ENCODE measurements at regions not wholly inside any gene's neighbourhood (a gene's known extent, or its start where the extent isn't known, plus 50 kb on each side); places are given as distances from the start of the nearest gene placed in this dataset.
A peak's percentile ranks its signal among the peaks of the same experiment; 100 is the strongest.

DNA sequence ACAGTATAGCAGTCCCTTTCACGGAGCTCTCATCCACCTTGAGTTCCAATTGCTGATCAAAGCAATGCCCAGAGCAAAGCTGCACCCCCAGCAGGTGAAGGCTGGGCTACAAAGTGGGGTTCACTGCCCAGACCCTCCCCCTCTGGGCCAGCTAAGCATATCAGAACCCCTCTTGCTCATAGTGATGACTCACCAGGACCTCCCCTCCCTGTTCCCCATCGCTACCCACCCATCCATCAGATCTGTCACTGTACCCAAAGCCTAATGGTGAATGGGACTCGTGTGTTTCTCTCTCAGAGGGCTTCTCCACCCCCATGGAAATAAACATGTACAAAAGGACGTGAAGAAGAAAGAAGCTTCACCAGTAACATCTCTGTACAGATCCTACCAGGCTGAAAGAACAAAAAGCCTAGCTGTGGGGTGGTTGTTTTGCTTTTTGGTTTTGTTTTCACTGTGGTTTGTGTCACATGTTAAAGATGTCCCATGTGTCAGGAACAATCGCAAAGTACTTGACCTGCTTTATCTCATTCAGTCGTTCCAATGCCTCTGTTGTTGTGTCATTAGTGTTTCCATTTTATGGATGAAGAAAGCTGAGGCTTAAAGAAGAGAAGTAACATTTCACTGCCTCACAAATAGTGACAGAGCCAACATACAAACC, 518.5 kb downstream of the CD83 start:
- no peaks in the 10 kb centered on the region; the same call in 1 of the 2 replicates for H3K27me3 Mint-ChIP-seq (ENCODE audit: low read depth)
- no peak overlapping the region for H2AFZ ChIP-seq (ENCODE audit: low read length)

More for the DNA sequence above, 518.5 kb downstream of the CD83 start:
- TF ChIP-seq, protein P1, sequence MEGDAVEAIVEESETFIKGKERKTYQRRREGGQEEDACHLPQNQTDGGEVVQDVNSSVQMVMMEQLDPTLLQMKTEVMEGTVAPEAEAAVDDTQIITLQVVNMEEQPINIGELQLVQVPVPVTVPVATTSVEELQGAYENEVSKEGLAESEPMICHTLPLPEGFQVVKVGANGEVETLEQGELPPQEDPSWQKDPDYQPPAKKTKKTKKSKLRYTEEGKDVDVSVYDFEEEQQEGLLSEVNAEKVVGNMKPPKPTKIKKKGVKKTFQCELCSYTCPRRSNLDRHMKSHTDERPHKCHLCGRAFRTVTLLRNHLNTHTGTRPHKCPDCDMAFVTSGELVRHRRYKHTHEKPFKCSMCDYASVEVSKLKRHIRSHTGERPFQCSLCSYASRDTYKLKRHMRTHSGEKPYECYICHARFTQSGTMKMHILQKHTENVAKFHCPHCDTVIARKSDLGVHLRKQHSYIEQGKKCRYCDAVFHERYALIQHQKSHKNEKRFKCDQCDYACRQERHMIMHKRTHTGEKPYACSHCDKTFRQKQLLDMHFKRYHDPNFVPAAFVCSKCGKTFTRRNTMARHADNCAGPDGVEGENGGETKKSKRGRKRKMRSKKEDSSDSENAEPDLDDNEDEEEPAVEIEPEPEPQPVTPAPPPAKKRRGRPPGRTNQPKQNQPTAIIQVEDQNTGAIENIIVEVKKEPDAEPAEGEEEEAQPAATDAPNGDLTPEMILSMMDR (conservative IDR thresholded peaks at IDR 0.05), result no peak
- H3K56ac ChIP-seq (ENCODE audit: insufficient read length, low read depth, low read length), result no peak overlapping the region
- no peak overlapping the region for H2BK120ac ChIP-seq (ENCODE audit: low read depth, low read length, poor library complexity, severe bottlenecking)
- H3K9ac ChIP-seq (ENCODE audit: extremely low read depth, insufficient read length, low read length), result no peak overlapping the region
- no peak overlapping the region for H3K18ac ChIP-seq (ENCODE audit: insufficient read length, low read depth, low read length)
- no peak overlapping the region for H3T11ph ChIP-seq (ENCODE audit: low read length)
- Mint-ChIP-seq H3K27ac (peak overlapping the region in 1 of 3 experiments; percentile 33; a peak in 1 of 7 replicates), H3K4me1 (peaks cover 55 to 69% of the 10 kb centered on the region in 2 experiments), H3K4me3 (no peak overlapping the region), H3K36me3 (ENCODE audit: insufficient read depth in 1 of 3, low read depth in 3 of 3) (no peaks in the 10 kb centered on the region), H3K9me3 (no peaks in the 10 kb centered on the region; a peak in 1 of 5 replicates)
- H3K79me1 ChIP-seq (ENCODE audit: insufficient read depth, low read depth, low read length, poor library complexity, severe bottlenecking), result no peaks in the 10 kb centered on the region
- WGBS (ENCODE audit: extremely low coverage, insufficient read length, low lambda C conversion rate), result no CpG with 5 or more reads among the region's 6 CpGs
- no peak overlapping the region for H4K5ac ChIP-seq (ENCODE audit: insufficient read length, low read depth, low read length)
- no peak overlapping the region for H2BK5ac ChIP-seq (ENCODE audit: insufficient read length, low read length)
- H2BK15ac ChIP-seq (ENCODE audit: low read depth, low read length), result no peak overlapping the region
- H3K27me3 ChIP-seq (ENCODE audit: insufficient read depth, low read length), result no peaks in the 10 kb centered on the region
- H2BK20ac ChIP-seq (ENCODE audit: low read depth, low read length, poor library complexity, severe bottlenecking), result no peak overlapping the region
- H3K14ac ChIP-seq (ENCODE audit: insufficient read depth, low read length), result no peak overlapping the region
- peaks cover 30% of the 10 kb centered on the region for H3K4me1 ChIP-seq (ENCODE audit: insufficient read depth, low read length)
- H3K27ac ChIP-seq (ENCODE audit: insufficient read length, low read depth, low read length), result no peak overlapping the region
- peak overlapping the region; percentile 48 for H4K91ac ChIP-seq (ENCODE audit: insufficient read length, low read depth, low read length)
- H3K4ac ChIP-seq (ENCODE audit: low read depth, low read length), result no peak overlapping the region
- H3K23me2 ChIP-seq (ENCODE audit: insufficient read length, low read depth, low read length, poor library complexity, severe bottlenecking), result no peaks in the 10 kb centered on the region
- no peaks in the 10 kb centered on the region for H4K20me1 ChIP-seq (ENCODE audit: control insufficient read depth, insufficient read depth, insufficient read length)
- no peak overlapping the region for H3K23ac ChIP-seq (ENCODE audit: insufficient read length, low read depth, low read length)
- no peak for DNase-seq
- H3K79me2 ChIP-seq (ENCODE audit: insufficient read depth, low read length), result no peaks in the 10 kb centered on the region
- H3K9me3 ChIP-seq (ENCODE audit: control insufficient read depth, low read depth, low read length), result no peaks in the 10 kb centered on the region
- no peak overlapping the region for H2BK12ac ChIP-seq (ENCODE audit: insufficient read length, low read depth, low read length)
- H3K4me2 ChIP-seq (ENCODE audit: insufficient read depth, insufficient read length, low read length), result no peak overlapping the region
- no peak overlapping the region for H4K8ac ChIP-seq (replicated peaks; ENCODE audit: insufficient read length, low read depth, low read length)
- H2AK5ac ChIP-seq (ENCODE audit: insufficient read length, low read length), result no peak overlapping the region
